K562 (cell line): ENCODE measurements at regions not wholly inside any gene's neighbourhood (a gene's known extent, or its start where the extent isn't known, plus 50 kb on each side); places are given as distances from the start of the nearest gene placed in this dataset.

Experiments used
- ATAC-seq: fragments of 200-7000 bp; cut with Tn5 transposase; 3 replicates; pipeline ENCODE4 v1.9.1; 2020; ENCODE audit warnings: moderate library complexity
- BruUV-seq: library from RNA; stranded (reverse); fragments of 400-500 nt; replicated peaks from 2 replicates; lab custom pipeline; 2021; lab: Mats Ljungman, UMichigan
- CTCF ChIA-PET: fragments of 300-600 bp; formaldehyde crosslinking; extraction: SDS; loops from one replicate; lab custom pipeline; 2021; ENCODE audit warnings: low intra/inter-chr PET ratio; lab: Yijun Ruan, JAX
- POLR2A ChIA-PET: fragments of 300-600, 350-650 bp; sonication (Branson Sonifier 250); formaldehyde crosslinking; extraction: SDS; loops from one replicate; lab custom pipeline; 2021; ENCODE audit warnings: antibody characterized with exemption, inconsistent platforms; lab: Yijun Ruan, JAX
- DNase-seq, 4 experiments: peaks; one replicate each; pipeline versions ENCODE4 v3.0.0 to v3.0.0-alpha.2; 2011 to 2018; ENCODE audit warnings: low spot score in 3 of 4, mixed read lengths in 3 of 4; ENCODE audit errors: extremely low read depth in 1 of 4
- FAIRE-seq: peaks from 2 replicates; lab custom pipeline; 2011; peaks lifted over from hg19 to GRCh38; lab: Jason Lieb, UNC
- H2AFZ ChIP-seq: 2 replicates; pipeline ENCODE4 v1.6.0; 2011; ENCODE audit warnings: low read depth, low read length, control low read depth, inconsistent platforms
- H3K27ac ChIP-seq: fragments of 200-600 bp; 3 replicates; pipeline ENCODE4 v1.8.0; 2011; ENCODE audit warnings: low read depth, mild to moderate bottlenecking, control low read depth, inconsistent platforms, low read length, moderate library complexity, mixed read lengths; ENCODE audit errors: extremely low read depth
- H3K27me3 ChIP-seq, 2 experiments: fragments of 300-600 bp in 1 of 2; 2 replicates in 1 of 2; 3 replicates in 1 of 2; pipeline versions ENCODE4 v1.6.0 to v1.8.0; 2011; ENCODE audit warnings: inconsistent platforms in 2 of 2, low read length in 2 of 2, mild to moderate bottlenecking in 1 of 2, mixed read lengths in 1 of 2, moderate library complexity in 1 of 2; ENCODE audit not compliant: control insufficient read depth in 2 of 2, insufficient read depth in 2 of 2
- H3K36me3 ChIP-seq: fragments of 300-600 bp; 3 replicates; pipeline ENCODE4 v1.8.0; 2011; ENCODE audit warnings: mild to moderate bottlenecking, low read length, inconsistent platforms; ENCODE audit not compliant: control insufficient read depth, insufficient read depth
- H3K4me1 ChIP-seq, 2 experiments: fragments of 200-600 bp in 1 of 2; replicated peaks in 1 of 2; 2 replicates in 1 of 2; 3 replicates in 1 of 2; pipeline versions ENCODE4 v1.5.1 to v1.8.0; 2011; ENCODE audit warnings: inconsistent platforms in 2 of 2, low read length in 2 of 2, mild to moderate bottlenecking in 1 of 2, mixed read lengths in 1 of 2, moderate library complexity in 1 of 2; ENCODE audit not compliant: control insufficient read depth in 2 of 2, insufficient read depth in 2 of 2
- H3K4me2 ChIP-seq: 2 replicates; pipeline ENCODE4 v1.6.1; 2011; ENCODE audit warnings: low read length, control low read depth, inconsistent platforms, mixed read lengths; ENCODE audit not compliant: insufficient read depth
- H3K4me3 ChIP-seq: fragments of 200-600 bp; sonication (generic), shearing (Covaris generic); 2 replicates; pipeline ENCODE4 v1.5.1; 2016; ENCODE audit warnings: control low read depth, inconsistent platforms
- H3K79me2 ChIP-seq: fragments of 200-600 bp; 3 replicates; pipeline ENCODE4 v1.8.0; 2011; ENCODE audit warnings: low read length, inconsistent platforms; ENCODE audit not compliant: control insufficient read depth, insufficient read depth
- H3K9ac ChIP-seq, 2 experiments: 2 replicates each; pipeline versions ENCODE4 v1.6.0 to v1.6.1; 2011; ENCODE audit warnings: low read depth in 2 of 2, low read length in 2 of 2, control low read depth in 1 of 2, inconsistent platforms in 1 of 2, mild to moderate bottlenecking in 1 of 2, mixed read lengths in 1 of 2; ENCODE audit not compliant: insufficient read depth in 1 of 2
- H3K9me1 ChIP-seq: one replicate; pipeline ENCODE4 v1.6.0; 2011; ENCODE audit warnings: inconsistent platforms, mild to moderate bottlenecking, low read length, moderate library complexity; ENCODE audit not compliant: control insufficient read depth, insufficient read depth
- H3K9me3 ChIP-seq: replicated peaks from 2 replicates; pipeline ENCODE4 v1.5.1; 2011; ENCODE audit warnings: low read depth, low read length, inconsistent platforms; ENCODE audit not compliant: control insufficient read depth, insufficient read depth
- H4K20me1 ChIP-seq: replicated peaks from 2 replicates; pipeline ENCODE4 v1.6.1; 2011; ENCODE audit warnings: low read length, inconsistent platforms, mixed read lengths; ENCODE audit not compliant: control insufficient read depth, insufficient read depth
- JUND ChIP-seq, 2 experiments: IDR thresholded peaks; 2 replicates in 1 of 2; 3 replicates in 1 of 2; pipeline ENCODE4 v1.6.1; 2011; ENCODE audit warnings: borderline replicate concordance in 2 of 2, low read depth in 2 of 2, low read length in 2 of 2, improper control_type of control experiment in 1 of 2, missing biosample characterization in 1 of 2, missing genetic modification characterization in 1 of 2, missing genetic modification reagents in 1 of 2
- PRDM10 ChIP-seq: fragments of 450-650 bp; IDR thresholded peaks from 2 replicates; pipeline ENCODE4 v1.6.1; 2018; ENCODE audit not compliant: partially characterized antibody
- SREBF1 ChIP-seq: fragments of 150-350 bp; IDR thresholded peaks from 2 replicates; pipeline ENCODE4 v1.6.1; 2014; ENCODE audit warnings: antibody characterized with exemption, low read depth, low read length, borderline replicate concordance
- TCF7 ChIP-seq: sonication (generic); IDR thresholded peaks from 2 replicates; pipeline ENCODE4 v1.6.1; 2016; ENCODE audit warnings: antibody characterized with exemption, borderline replicate concordance
- TFE3 ChIP-seq: fragments of 450-650 bp; formaldehyde crosslinking; IDR thresholded peaks from 2 replicates; pipeline ENCODE4 v1.4.0; 2020; ENCODE audit warnings: mild to moderate bottlenecking, mixed read lengths
- THRB ChIP-seq: fragments of 450-650 bp; formaldehyde crosslinking; conservative IDR thresholded peaks from 2 replicates; pipeline ENCODE4 v1.4.0; 2022; ENCODE audit warnings: mild to moderate bottlenecking, missing genetic modification characterization
- ZBTB12 ChIP-seq: fragments of 250-450 bp; sonication (Bioruptor Pico); IDR thresholded peaks from 2 replicates; pipeline ENCODE4 v1.4.0; 2020
- ZEB2 ChIP-seq: fragments of 450-650 bp; IDR thresholded peaks from 2 replicates; pipeline ENCODE4 v1.6.1; 2016
- ZFPM2 ChIP-seq: fragments of 250-450 bp; sonication (Bioruptor Pico); IDR thresholded peaks from 2 replicates; pipeline ENCODE4 v1.5.1; 2022; ENCODE audit warnings: mild to moderate bottlenecking
- WGBS: fragments of 100-300 bp; shearing (Covaris generic); methylation state at CpG from one replicate; pipeline ENCODE4 v1.1.6; 2016; ENCODE audit warnings: low coverage, mixed read lengths; ENCODE audit not compliant: insufficient coverage; ENCODE audit errors: missing lambda C conversion rate; 5-methylcytosine and 5-hydroxymethylcytosine counted together
- in situ Hi-C: fragments of 300-500 bp; cut with MboI; formaldehyde crosslinking; loops from 4 replicates; pipeline ENCODE4 v1.15.0; 2018; ENCODE audit warnings: inconsistent platforms, mixed read lengths
- intact Hi-C: fragments of 100-400 bp; cut with micrococcal nuclease; formaldehyde crosslinking; loops from 2 replicates; pipeline ENCODE4 v1.14.2; 2022

- no peak overlapping the region for H3K4me2 ChIP-seq
- ChIA-PET POLR2A (no interaction called here), CTCF (no interaction called here)
- FAIRE-seq, result no peak
- no peak for ATAC-seq
- H3K4me1 ChIP-seq, result no peaks in the 10 kb centered on the region
- no peak overlapping the region for H3K4me3 ChIP-seq
- H3K27ac ChIP-seq, result no peak overlapping the region
- 0% methylated on average over 2 of the region's 2 CpGs for WGBS
- no peak for TF ChIP-seq PRDM10
- TF ChIP-seq ZBTB12 (CRISPR knock-in tag), result no peak
- TF ChIP-seq SREBF1, result no peak
- no peak for TF ChIP-seq TFE3
- no peak for TF ChIP-seq JUND (IDR thresholded peaks at IDR 0.05; ENCODE audit: borderline replicate concordance, low read depth, low read length)
- no peak for TF ChIP-seq JUND (tag; IDR thresholded peaks at IDR 0.05; ENCODE audit: borderline replicate concordance, low read depth, low read length)
- TF ChIP-seq TCF7, result no peak
- TF ChIP-seq THRB, result no peak
- no peak for TF ChIP-seq ZFPM2 (CRISPR knock-in tag)
- no peak for TF ChIP-seq ZEB2
- in situ Hi-C loops, result no loop called here
- H2AFZ ChIP-seq, result no peak overlapping the region
- H3K9me1 ChIP-seq, result no peaks in the 10 kb centered on the region
- no TSS peak for BruUV-seq
- no peak overlapping the region for H3K9ac ChIP-seq
- H3K79me2 ChIP-seq, result no peaks in the 10 kb centered on the region
- H3K27me3 ChIP-seq, result no peaks in the 10 kb centered on the region
- intact Hi-C loops, result no loop called here
- no peaks in the 10 kb centered on the region for H3K9me3 ChIP-seq
- no peaks in the 10 kb centered on the region for H4K20me1 ChIP-seq
- H3K36me3 ChIP-seq, result no peaks in the 10 kb centered on the region
- no peak for DNase-seq
These were observed 650.1 kb downstream of the EFNA5 start for GRCh38 chr5:107020626-107021025.
